ENCODE measurements at regions not wholly inside any gene's neighbourhood (a gene's known extent, or its start where the extent isn't known, plus 50 kb on each side); places are given as distances from the start of the nearest gene placed in this dataset.

GRCh38 chr18:78664848-78665247, 314.8 kb upstream of the SALL3 start:
- no peak overlapping the region for H3K4me3 Mint-ChIP-seq
- peaks cover 8% of the 10 kb centered on the region for H3K27me3 Mint-ChIP-seq
- H3K36me3 Mint-ChIP-seq (ENCODE audit: low read depth): no peaks in the 10 kb centered on the region
- H3K27ac Mint-ChIP-seq: no peak overlapping the region
- DNase-seq: no peak
- no peak for ATAC-seq
- no peaks in the 10 kb centered on the region for H3K9me3 ChIP-seq (ENCODE audit: control insufficient read depth, low read length, poor library complexity, severe bottlenecking)
- H3K4me1 Mint-ChIP-seq: peaks cover 3% of the 10 kb centered on the region

DNA sequence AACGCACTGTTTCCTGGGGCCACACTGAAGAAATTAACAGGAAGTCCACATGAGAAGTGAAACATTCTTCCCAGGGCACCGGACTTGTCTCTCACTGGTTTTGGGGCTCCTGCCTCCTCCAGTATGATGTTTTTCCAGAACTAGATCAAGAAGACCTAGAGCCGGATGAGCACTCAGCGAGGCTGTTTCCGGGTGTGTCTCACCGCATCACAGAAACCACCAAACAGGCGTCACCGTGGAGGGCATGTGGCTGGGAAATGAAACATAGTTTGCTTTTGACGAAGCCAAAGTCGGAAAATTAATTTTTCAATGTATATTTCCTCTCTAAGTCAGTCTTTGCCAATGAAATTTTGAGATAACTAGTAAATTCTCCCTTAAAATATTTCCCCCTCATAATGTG, 314.0 kb upstream of the SALL3 start:
- H3K4me3 Mint-ChIP-seq: no peak overlapping the region
- no peaks in the 10 kb centered on the region for H3K9me3 ChIP-seq (ENCODE audit: control insufficient read depth, low read length, poor library complexity, severe bottlenecking)
- no peaks in the 10 kb centered on the region for H3K36me3 Mint-ChIP-seq (ENCODE audit: low read depth)
- DNase-seq (no peak), ATAC-seq (no peak)
- peaks cover 3% of the 10 kb centered on the region for H3K4me1 Mint-ChIP-seq
- H3K27me3 Mint-ChIP-seq: peaks cover 6% of the 10 kb centered on the region
- no peak overlapping the region for H3K27ac Mint-ChIP-seq

DNA sequence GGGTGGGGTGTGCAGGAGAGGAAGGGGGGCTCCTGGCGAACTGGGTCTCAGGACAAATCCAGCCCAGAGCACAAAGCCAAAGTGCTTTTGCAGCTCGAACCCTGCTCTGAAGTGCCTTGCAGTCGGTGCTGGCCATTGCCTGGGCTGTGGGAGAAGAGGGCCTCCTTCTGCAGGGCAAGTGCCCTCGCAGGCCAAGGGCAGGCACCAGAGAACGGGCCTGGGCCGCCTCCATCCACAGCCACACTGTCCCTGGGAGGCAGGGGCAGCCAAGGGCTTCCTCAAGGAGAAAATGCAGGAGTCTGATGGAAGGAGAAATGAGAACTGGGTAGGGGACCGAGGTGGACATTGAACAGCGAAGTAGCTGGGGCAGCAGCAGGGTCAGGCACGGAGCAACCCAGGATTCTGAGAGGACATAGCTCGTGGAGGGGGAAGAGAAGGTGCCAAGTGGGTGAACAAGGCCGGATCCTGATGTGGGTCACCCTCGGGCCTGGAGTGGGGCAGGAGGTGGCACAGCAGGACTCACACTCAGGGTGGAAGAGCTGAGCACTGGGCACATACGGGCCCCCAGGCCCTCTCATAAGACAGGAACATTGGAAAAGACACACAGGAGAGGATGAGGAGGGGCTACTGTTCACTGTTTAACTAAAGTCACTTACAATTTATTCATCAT, 312.8 kb upstream of the SALL3 start:
- no peak for ATAC-seq
- H3K27ac Mint-ChIP-seq: no peak overlapping the region
- no peaks in the 10 kb centered on the region for H3K9me3 ChIP-seq (ENCODE audit: control insufficient read depth, low read length, poor library complexity, severe bottlenecking)
- H3K27me3 Mint-ChIP-seq: peaks cover 9% of the 10 kb centered on the region
- DNase-seq: no peak
- no peaks in the 10 kb centered on the region for H3K4me1 Mint-ChIP-seq
- no peaks in the 10 kb centered on the region for H3K36me3 Mint-ChIP-seq (ENCODE audit: low read depth)
- no peak overlapping the region for H3K4me3 Mint-ChIP-seq

DNA sequence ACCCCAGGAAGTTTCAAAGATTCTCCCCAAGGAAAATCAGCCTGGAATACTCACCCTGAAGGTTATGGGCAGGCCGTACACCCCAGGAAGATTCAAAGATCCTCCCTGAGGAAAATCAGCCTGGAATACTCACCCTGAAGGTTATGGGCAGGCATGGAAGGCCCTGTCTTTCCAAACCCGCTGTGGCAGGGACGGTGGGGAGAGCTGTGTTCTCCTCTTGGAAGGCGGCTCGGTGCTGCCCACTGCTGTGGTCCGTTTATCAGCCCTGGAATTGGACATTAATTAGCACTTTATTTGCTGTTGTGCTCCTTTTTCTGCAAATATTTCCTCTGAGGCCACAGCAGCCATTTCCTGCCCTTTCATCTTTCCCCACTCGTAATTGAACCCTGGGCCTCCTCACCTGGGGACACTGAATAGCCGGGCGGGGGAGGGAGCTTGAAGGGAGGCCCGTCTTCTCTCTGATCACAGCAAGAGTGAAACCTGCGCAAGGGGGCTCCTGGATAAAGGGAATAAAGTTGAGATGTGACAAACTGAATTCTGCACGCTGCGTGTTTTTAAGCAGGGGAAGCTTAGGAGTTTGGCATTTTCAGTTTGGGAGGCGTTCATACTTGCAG, 308.7 kb upstream of the SALL3 start:
- Mint-ChIP-seq H3K4me1 (no peaks in the 10 kb centered on the region), H3K36me3 (ENCODE audit: low read depth) (no peaks in the 10 kb centered on the region), H3K27ac (no peak overlapping the region), H3K4me3 (no peak overlapping the region), H3K27me3 (peaks cover 9% of the 10 kb centered on the region)
- no peaks in the 10 kb centered on the region for H3K9me3 ChIP-seq (ENCODE audit: control insufficient read depth, low read length, poor library complexity, severe bottlenecking)
- DNase-seq (no peak), ATAC-seq (no peak)

- Mint-ChIP-seq H3K36me3 (ENCODE audit: low read depth) (no peaks in the 10 kb centered on the region), H3K27me3 (peaks cover 9% of the 10 kb centered on the region), H3K4me3 (no peak overlapping the region), H3K27ac (no peak overlapping the region), H3K4me1 (no peaks in the 10 kb centered on the region)
- H3K9me3 ChIP-seq (ENCODE audit: control insufficient read depth, low read length, poor library complexity, severe bottlenecking): no peaks in the 10 kb centered on the region
- DNase-seq (no peak), ATAC-seq (no peak)
Observed at GRCh38 chr18:78671551-78671950, 308.1 kb upstream of the SALL3 start.

DNA sequence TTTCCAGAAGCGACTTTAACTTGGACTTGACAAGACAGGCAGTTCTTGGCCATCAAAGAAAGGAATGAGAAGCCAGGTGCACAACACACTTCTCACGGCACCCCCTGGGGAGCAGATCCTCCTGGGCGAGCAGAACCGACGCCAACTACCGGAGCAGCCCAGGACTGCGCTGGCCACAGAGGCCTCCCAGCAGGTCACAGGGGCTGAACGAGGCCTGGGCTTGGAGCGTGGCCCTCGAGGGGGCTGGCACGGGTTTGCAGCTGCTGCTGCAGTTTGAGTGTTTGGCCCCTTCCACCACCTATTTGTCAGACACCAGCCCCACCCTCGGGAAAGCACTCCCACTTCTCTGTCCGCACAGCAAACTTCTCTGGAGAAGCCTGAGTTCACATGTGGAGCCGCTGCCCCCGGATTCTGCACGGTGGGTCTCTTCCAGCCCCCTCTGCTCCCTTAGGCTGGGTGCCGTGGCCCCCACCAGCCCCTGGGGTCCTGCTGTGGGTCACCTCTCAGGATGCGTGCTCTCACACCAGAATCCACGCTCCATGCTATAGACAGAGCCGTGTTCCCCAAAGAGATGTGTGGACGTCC, 306.7 kb upstream of the SALL3 start:
- peaks cover 9% of the 10 kb centered on the region for H3K27me3 Mint-ChIP-seq

GRCh38 chr18:78673516-78674321, 305.9 kb upstream of the SALL3 start:
- peaks cover 9% of the 10 kb centered on the region for H3K27me3 Mint-ChIP-seq
- H3K9me3 ChIP-seq (ENCODE audit: control insufficient read depth, low read length, poor library complexity, severe bottlenecking): no peaks in the 10 kb centered on the region
- no peak overlapping the region for H3K27ac Mint-ChIP-seq
- DNase-seq (no peak), ATAC-seq (no peak)
- no peak overlapping the region for H3K4me3 Mint-ChIP-seq
- H3K4me1 Mint-ChIP-seq: no peaks in the 10 kb centered on the region
- no peaks in the 10 kb centered on the region for H3K36me3 Mint-ChIP-seq (ENCODE audit: low read depth)

More for the DNA sequence above, 306.7 kb upstream of the SALL3 start:
- Mint-ChIP-seq H3K27ac (no peak overlapping the region), H3K4me1 (no peaks in the 10 kb centered on the region), H3K36me3 (ENCODE audit: low read depth) (no peaks in the 10 kb centered on the region), H3K4me3 (no peak overlapping the region)
- ATAC-seq: no peak
- no peak for DNase-seq
- H3K9me3 ChIP-seq (ENCODE audit: control insufficient read depth, low read length, poor library complexity, severe bottlenecking): no peaks in the 10 kb centered on the region

DNA sequence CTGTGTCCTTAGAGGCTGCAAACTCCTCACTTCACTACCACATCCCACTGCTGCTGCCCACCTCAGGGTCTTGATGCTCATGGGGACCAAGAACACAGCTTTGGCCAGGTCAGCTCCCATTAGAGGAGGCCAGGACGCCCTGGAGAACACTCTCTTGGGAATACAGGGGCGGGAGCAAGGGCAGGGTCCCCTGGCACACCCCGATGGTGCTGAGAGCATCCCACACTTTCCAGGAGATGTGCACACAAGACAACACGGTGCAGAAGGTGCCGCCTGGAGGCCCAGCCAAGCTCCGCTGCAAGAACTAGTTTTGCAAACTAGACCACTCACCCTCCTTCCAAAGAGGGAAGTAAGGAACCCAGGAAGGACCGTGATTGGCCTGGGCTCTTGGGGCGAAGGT, 304.4 kb upstream of the SALL3 start:
- Mint-ChIP-seq H3K36me3 (ENCODE audit: low read depth) (no peaks in the 10 kb centered on the region), H3K27me3 (peaks cover 9% of the 10 kb centered on the region), H3K4me1 (no peaks in the 10 kb centered on the region), H3K4me3 (no peak overlapping the region), H3K27ac (no peak overlapping the region)
- ATAC-seq: no peak
- no peak for DNase-seq
- H3K9me3 ChIP-seq (ENCODE audit: control insufficient read depth, low read length, poor library complexity, severe bottlenecking): no peaks in the 10 kb centered on the region

- H3K4me1 Mint-ChIP-seq: no peaks in the 10 kb centered on the region
- H3K27ac Mint-ChIP-seq: no peak overlapping the region
- H3K36me3 Mint-ChIP-seq (ENCODE audit: low read depth): no peaks in the 10 kb centered on the region
- DNase-seq (no peak), ATAC-seq (no peak)
- H3K4me3 Mint-ChIP-seq: no peak overlapping the region
- H3K27me3 Mint-ChIP-seq: no peaks in the 10 kb centered on the region
- H3K9me3 ChIP-seq (ENCODE audit: control insufficient read depth, low read length, poor library complexity, severe bottlenecking): no peaks in the 10 kb centered on the region
Observed at GRCh38 chr18:78676622-78677482, 302.8 kb upstream of the SALL3 start.

GRCh38 chr18:78677483-78678317, 301.9 kb upstream of the SALL3 start:
- no peaks in the 10 kb centered on the region for H3K9me3 ChIP-seq (ENCODE audit: control insufficient read depth, low read length, poor library complexity, severe bottlenecking)
- no peaks in the 10 kb centered on the region for H3K4me1 Mint-ChIP-seq
- H3K27me3 Mint-ChIP-seq: no peaks in the 10 kb centered on the region
- no peak overlapping the region for H3K27ac Mint-ChIP-seq
- no peak overlapping the region for H3K4me3 Mint-ChIP-seq
- H3K36me3 Mint-ChIP-seq (ENCODE audit: low read depth): no peaks in the 10 kb centered on the region
- DNase-seq (no peak), ATAC-seq (no peak)

DNA sequence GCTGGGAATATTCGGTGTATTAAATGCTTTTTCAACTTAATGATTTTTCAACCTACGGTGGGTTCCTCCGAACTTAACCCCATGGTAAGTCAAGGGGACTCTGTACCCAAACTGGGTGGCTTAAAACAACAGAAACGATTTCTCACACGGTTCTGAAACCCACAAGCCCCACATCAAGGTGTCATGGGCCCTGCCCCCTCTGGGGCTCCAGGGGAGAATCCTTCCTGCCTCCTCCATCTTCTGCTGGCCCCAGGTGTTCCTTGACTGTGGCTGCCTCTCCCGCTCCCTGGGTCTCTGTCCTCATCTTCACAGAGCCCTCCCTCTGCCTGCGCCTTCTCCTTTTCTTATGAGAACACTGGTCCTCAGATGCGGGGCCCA, 301.3 kb upstream of the SALL3 start:
- Mint-ChIP-seq H3K27ac (no peak overlapping the region), H3K27me3 (no peaks in the 10 kb centered on the region), H3K4me3 (no peak overlapping the region), H3K36me3 (ENCODE audit: low read depth) (no peaks in the 10 kb centered on the region), H3K4me1 (no peaks in the 10 kb centered on the region)
- ATAC-seq (no peak), DNase-seq (no peak)
- no peaks in the 10 kb centered on the region for H3K9me3 ChIP-seq (ENCODE audit: control insufficient read depth, low read length, poor library complexity, severe bottlenecking)

DNA sequence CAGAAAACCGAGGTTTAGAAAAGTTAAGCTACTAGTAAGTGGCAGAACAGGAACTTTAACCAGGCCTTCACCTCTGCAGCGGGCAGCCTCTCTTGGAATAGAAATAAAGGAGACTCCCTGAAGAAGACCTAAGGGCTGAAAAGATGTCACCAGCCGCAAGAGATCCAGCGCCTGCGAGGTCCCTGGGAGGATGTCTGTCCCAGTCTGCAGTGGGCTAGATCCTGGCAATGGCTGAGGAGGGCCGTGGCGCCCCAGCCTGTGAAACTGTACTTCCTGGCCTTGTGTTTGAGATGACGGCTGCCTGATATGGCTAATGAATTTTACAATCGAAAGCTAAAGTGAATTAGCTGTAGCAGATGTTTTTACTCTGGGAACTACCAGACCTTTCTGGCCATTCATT, 300.6 kb upstream of the SALL3 start:
- H3K9me3 ChIP-seq (ENCODE audit: control insufficient read depth, low read length, poor library complexity, severe bottlenecking): no peaks in the 10 kb centered on the region
- H3K27ac Mint-ChIP-seq: no peak overlapping the region
- ATAC-seq (no peak), DNase-seq (no peak)
- H3K27me3 Mint-ChIP-seq: no peaks in the 10 kb centered on the region
- H3K4me3 Mint-ChIP-seq: no peak overlapping the region
- H3K36me3 Mint-ChIP-seq (ENCODE audit: low read depth): no peaks in the 10 kb centered on the region
- no peaks in the 10 kb centered on the region for H3K4me1 Mint-ChIP-seq

All from T-helper 17 cell (primary cell).